ENCODE measurements at regions not wholly inside any gene's neighbourhood (a gene's known extent, or its start where the extent isn't known, plus 50 kb on each side); places are given as distances from the start of the nearest gene placed in this dataset.

DNA sequence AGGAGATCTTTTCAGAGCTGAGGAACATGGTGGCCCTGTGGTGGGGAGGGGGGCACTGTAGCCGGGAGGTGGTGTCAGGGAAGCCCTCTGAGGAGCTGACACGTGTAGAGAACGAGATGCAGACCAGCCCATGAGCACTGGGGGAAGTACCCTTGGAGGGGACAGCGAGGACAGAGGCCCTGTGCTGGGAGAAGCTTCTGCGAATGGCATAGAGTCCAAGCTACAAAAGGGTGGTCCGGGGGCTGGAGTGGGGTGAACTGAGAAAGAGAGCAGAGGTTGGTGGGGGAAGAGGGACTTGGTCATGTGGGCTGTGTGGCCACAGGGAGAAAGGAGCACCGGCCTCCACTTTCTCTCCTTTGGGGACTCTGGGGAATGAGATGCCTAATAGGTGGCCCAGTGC, 270.8 kb downstream of the CBLN1 start:
- no peak for DNase-seq (ENCODE audit: low read depth in 4 of 4, low spot score in 2 of 4)

- DNase-seq (ENCODE audit: low read depth in 4 of 4, low spot score in 2 of 4): no peak
Measured at GRCh38 chr16:49010396-49010795, 271.2 kb downstream of the CBLN1 start.

GRCh38 chr16:49009204-49009603, 272.4 kb downstream of the CBLN1 start:
- DNase-seq (ENCODE audit: low read depth in 4 of 4, low spot score in 2 of 4): no peak

- no peak for DNase-seq (ENCODE audit: low read depth in 4 of 4, low spot score in 2 of 4)
Measured at GRCh38 chr16:49003992-49004391, 277.6 kb downstream of the CBLN1 start.

GRCh38 chr16:49003022-49003421, 278.6 kb downstream of the CBLN1 start:
- no peak for DNase-seq (ENCODE audit: low read depth in 4 of 4, low spot score in 2 of 4)

- DNase-seq (ENCODE audit: low read depth in 4 of 4, low spot score in 2 of 4): no peak
Measured at GRCh38 chr16:49000594-49000993, 281.0 kb downstream of the CBLN1 start.

GRCh38 chr16:48999508-48999907, 282.1 kb downstream of the CBLN1 start:
- no peak for DNase-seq (ENCODE audit: low read depth in 4 of 4, low spot score in 2 of 4)

DNA sequence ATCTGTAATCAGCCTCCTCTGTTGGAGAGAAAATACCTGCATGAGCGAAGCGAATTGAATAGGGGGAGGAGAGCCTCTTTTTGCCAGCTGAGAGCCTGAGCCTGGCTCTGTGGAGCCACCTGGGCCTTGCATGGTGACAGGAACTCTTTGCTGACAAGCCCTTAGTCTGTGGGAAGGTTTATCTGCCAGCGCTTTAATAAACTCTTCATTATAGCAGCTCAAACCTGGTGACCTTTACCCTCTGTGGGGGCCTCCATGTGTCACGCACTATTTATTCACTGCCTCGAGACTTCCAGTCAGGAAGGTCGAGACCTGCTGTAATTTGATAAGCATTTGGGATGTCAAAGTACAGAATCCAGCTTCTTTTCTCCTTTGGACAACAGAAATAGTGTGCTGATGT, 282.6 kb downstream of the CBLN1 start:
- no peak for DNase-seq (ENCODE audit: low read depth in 4 of 4, low spot score in 2 of 4)

DNA sequence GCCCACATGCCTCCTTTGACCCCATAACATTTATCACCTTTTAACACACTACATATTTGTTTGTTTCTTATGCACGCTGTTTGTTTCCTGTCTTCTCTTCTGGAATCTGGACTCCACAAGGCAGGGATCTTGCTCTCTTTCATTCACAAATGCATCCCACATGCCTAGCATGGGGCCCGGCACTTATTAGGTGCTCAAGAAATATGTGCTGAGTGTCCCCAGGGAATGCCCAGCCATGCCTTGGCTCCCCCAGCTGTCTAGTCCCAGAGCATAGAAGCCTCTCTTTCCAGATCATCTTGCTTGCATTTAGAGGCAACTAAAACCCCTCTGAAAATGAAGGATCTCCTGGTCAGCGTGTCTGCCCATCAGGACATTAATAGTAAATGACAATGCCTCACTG, 283.7 kb downstream of the CBLN1 start:
- DNase-seq (ENCODE audit: low read depth in 4 of 4, low spot score in 2 of 4): no peak

DNA sequence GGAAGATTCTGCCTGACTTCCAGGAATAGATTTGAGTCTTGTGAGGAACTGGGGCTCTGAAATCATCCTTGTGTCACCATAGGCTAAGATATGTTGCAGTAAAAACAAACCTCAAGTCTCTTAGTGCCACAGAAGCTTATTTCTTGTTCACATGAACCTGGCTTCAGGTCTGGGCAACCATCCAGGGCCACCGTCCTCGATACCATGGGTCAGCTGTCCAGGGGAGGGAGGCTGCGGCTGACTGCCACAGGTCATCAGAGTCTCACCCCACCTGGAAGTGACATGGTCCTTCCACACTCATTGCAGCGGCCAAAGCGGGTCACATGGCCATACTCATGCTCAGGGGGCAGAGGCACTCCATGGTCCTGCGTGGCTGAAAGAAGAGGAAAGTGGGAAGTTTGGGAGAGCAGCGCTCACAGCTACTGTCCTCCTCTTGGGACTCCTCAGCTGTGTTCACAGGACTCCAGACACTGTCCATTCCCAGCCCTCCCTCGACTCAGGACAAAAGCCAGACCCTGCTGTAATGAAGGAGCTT, 284.5 kb downstream of the CBLN1 start:
- no peak for DNase-seq (ENCODE audit: low read depth in 4 of 4, low spot score in 2 of 4)

- DNase-seq (ENCODE audit: low read depth in 4 of 4, low spot score in 2 of 4): no peak
Measured at GRCh38 chr16:48978501-48978900, 303.1 kb downstream of the CBLN1 start.

DNA sequence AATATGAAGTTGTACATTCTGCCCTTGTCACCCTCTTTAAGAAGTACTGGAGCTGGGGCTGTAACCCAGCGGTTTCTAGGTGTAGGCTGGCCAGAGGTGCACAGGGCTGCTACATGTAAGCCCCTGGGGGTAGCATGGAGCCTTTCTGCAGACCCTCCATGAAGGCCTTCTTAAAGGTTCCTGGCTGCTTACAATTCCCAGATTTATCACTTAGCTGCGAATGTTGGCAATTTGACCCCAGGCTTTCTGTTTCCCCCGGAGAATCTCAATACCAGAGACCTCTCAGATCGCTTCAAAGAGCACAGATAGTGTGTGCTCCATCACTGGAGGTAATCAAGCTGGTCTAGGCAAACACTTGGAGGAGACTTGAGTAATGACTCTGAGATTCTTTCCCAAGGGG, 309.4 kb downstream of the CBLN1 start:
- DNase-seq (ENCODE audit: low read depth in 4 of 4, low spot score in 2 of 4): no peak

- no peak for DNase-seq (ENCODE audit: low read depth in 4 of 4, low spot score in 2 of 4)
Measured at GRCh38 chr16:48971571-48972077, 310.0 kb downstream of the CBLN1 start.

DNA sequence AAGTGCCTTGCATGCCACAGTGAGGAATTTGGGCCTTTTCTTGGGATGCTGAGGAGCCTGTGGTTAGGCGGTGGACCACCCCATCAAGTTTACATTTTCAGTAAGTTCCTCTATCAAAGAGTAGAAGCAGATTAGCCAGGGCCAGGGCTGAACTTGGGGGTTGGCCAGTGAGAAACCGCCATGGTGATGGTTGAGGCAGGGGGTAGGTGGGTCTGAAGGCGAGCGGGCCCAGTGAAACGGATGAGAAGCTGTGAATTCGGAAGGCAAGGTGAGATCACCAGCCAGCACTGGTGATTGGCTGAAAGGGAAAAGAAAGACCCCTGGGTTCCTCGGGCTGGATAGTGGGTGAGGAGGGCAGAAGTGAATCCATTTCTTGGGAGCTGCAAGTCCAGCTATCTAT, 311.4 kb downstream of the CBLN1 start:
- DNase-seq (ENCODE audit: low read depth in 4 of 4, low spot score in 2 of 4): no peak

DNA sequence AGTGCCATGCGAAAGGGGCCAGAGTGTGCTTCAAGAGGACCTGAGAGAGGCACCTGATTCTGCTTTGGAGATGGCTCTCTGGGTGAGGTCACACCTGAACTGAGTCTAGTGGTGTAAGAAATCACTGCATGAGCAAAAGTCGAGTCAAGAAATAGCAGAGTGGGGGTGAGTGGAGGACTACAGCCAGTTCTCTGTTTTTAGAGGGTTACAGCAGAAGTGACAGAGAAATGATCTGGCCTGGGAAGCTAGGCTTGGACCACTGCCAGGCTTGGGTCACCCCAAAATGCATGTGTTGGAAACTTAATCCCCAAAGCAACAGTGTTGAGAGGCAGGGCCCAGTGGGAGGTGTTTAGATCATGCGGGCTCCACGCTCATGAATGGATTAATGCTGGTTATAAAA, 312.0 kb downstream of the CBLN1 start:
- DNase-seq (ENCODE audit: low read depth in 4 of 4, low spot score in 2 of 4): no peak

DNA sequence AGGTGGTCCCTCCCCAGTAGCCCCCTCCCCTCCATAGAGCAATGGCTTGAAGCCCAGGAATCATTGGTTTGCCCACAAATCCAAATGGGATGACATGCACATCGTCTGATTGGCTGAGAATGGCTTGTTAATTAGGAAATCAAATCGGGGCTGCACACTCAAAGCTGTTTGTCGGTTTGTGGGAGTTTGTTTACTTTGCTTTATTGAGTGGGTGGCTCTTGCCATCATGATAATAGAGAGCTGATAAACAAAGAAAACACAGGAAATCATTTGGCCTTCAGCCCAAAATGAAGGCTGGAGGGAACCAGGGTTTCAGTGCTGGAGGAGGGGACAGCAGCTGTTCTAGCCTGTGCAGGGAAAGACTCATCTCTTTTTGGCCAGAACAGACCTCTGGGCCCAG, 316.3 kb downstream of the CBLN1 start:
- no peak for DNase-seq (ENCODE audit: low read depth in 4 of 4, low spot score in 2 of 4)

- DNase-seq (ENCODE audit: low read depth in 4 of 4, low spot score in 2 of 4): no peak
Measured at GRCh38 chr16:48963901-48964615, 317.6 kb downstream of the CBLN1 start.

GRCh38 chr16:48963306-48963705, 318.3 kb downstream of the CBLN1 start:
- DNase-seq (ENCODE audit: low read depth in 4 of 4, low spot score in 2 of 4): no peak

GRCh38 chr16:48961546-48961945, 320.1 kb downstream of the CBLN1 start:
- no peak for DNase-seq (ENCODE audit: low read depth in 4 of 4, low spot score in 2 of 4)

GRCh38 chr16:48960830-48961229, 320.8 kb downstream of the CBLN1 start:
- no peak for DNase-seq (ENCODE audit: low read depth in 4 of 4, low spot score in 2 of 4)

- no peak for DNase-seq (ENCODE audit: low read depth in 4 of 4, low spot score in 2 of 4)
Measured at GRCh38 chr16:48959747-48960146, 321.9 kb downstream of the CBLN1 start.

GRCh38 chr16:48959204-48959603, 322.4 kb downstream of the CBLN1 start:
- no peak for DNase-seq (ENCODE audit: low read depth in 4 of 4, low spot score in 2 of 4)

DNA sequence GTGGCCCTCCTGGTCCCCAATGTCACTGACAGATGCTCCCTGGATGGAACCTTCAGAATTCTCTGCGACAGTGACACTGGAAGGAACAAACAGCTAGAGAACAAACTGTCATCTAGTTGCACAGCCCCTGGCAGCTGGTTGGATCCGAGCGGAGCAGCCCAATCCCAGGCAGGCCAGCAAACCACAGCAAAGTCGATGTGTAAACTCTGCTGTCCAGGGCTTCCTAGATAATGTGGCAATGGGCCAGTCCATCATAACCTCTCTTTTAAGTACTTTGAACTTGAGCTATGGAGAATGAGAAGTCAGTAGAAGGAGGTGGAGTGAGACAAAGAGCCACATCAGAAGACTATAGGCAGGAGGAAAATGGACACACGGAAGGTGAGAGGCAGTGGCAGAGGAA, 323.0 kb downstream of the CBLN1 start:
- DNase-seq (ENCODE audit: low read depth in 4 of 4, low spot score in 2 of 4): no peak

All from left renal cortex interstitium (tissue), 4 donors.